HG03103 (cell line): ENCODE measurements at regions not wholly inside any gene's neighbourhood (a gene's known extent, or its start where the extent isn't known, plus 50 kb on each side); places are given as distances from the start of the nearest gene placed in this dataset.

Experiments used
- ATAC-seq: cut with Tn5 transposase; IDR thresholded peaks from one replicate; pipeline ENCODE4 v1.9.1; 2021; ENCODE audit warnings: low read depth; ENCODE audit not compliant: unreplicated experiment

GRCh38 chr18:40013001-40013609 is 1941.9 kb upstream of the PIK3C3 start:
- ATAC-seq, result no peak

GRCh38 chr18:40011201-40011600 is 1943.8 kb upstream of the PIK3C3 start:
- no peak for ATAC-seq

- no peak for ATAC-seq
Observed at GRCh38 chr18:40006634-40007033, 1948.4 kb upstream of the PIK3C3 start.

GRCh38 chr18:40004246-40004645 is 1950.8 kb upstream of the PIK3C3 start:
- no peak for ATAC-seq

GRCh38 chr18:39998317-39998716 is 1956.7 kb upstream of the PIK3C3 start:
- no peak for ATAC-seq

GRCh38 chr18:39994498-39994897 is 1960.5 kb upstream of the PIK3C3 start:
- ATAC-seq, result no peak

GRCh38 chr18:39991696-39992265 is 1963.3 kb upstream of the PIK3C3 start:
- no peak for ATAC-seq

- no peak for ATAC-seq
Observed at GRCh38 chr18:39990540-39990939, 1964.5 kb upstream of the PIK3C3 start.

- ATAC-seq, result no peak
Observed at GRCh38 chr18:39976771-39977170, 1978.3 kb upstream of the PIK3C3 start.

GRCh38 chr18:39972521-39972920 is 1982.5 kb upstream of the PIK3C3 start:
- no peak for ATAC-seq

GRCh38 chr18:39969803-39970494 is 1985.1 kb upstream of the PIK3C3 start:
- no peak for ATAC-seq

GRCh38 chr18:39966275-39966674 is 1988.8 kb upstream of the PIK3C3 start:
- ATAC-seq, result no peak

GRCh38 chr18:39962546-39962945 is 1992.5 kb upstream of the PIK3C3 start:
- no peak for ATAC-seq

GRCh38 chr18:39960550-39960949 is 1994.5 kb upstream of the PIK3C3 start:
- no peak for ATAC-seq

GRCh38 chr18:39959839-39960238 is 1995.2 kb upstream of the PIK3C3 start:
- ATAC-seq, result no peak

GRCh38 chr18:39958876-39959275 is 1996.2 kb upstream of the PIK3C3 start:
- no peak for ATAC-seq

GRCh38 chr18:39952816-39953215 is 2002.2 kb upstream of the PIK3C3 start:
- ATAC-seq, result no peak

GRCh38 chr18:39951142-39951720 is 2003.8 kb upstream of the PIK3C3 start:
- no peak for ATAC-seq

- no peak for ATAC-seq
Observed at GRCh38 chr18:39946623-39947061, 2008.4 kb upstream of the PIK3C3 start.

- ATAC-seq, result no peak
Observed at GRCh38 chr18:39945076-39945475, 2010.0 kb upstream of the PIK3C3 start.

- no peak for ATAC-seq
Observed at GRCh38 chr18:39942702-39943101, 2012.3 kb upstream of the PIK3C3 start.
